ENCODE measurements at regions not wholly inside any gene's neighbourhood (a gene's known extent, or its start where the extent isn't known, plus 50 kb on each side); places are given as distances from the start of the nearest gene placed in this dataset.
"Not testable (repeated sequence)": the region's sequence is repeated elsewhere in the genome, so short reads cannot be mapped to it uniquely, and the experiment has no call there.

GRCh38 chr12:126430921-126431320, 1365.7 kb downstream of the AACS start:
- no peak for DNase-seq (ENCODE audit: low spot score)

- DNase-seq (ENCODE audit: low spot score), result no peak
These were observed 1366.5 kb downstream of the AACS start for GRCh38 chr12:126431767-126432166.

GRCh38 chr12:126432780-126433179, 1367.5 kb downstream of the AACS start:
- DNase-seq (ENCODE audit: low spot score), result no peak

GRCh38 chr12:126434412-126434985, 1369.3 kb downstream of the AACS start:
- DNase-seq (ENCODE audit: low spot score), result no peak

DNA sequence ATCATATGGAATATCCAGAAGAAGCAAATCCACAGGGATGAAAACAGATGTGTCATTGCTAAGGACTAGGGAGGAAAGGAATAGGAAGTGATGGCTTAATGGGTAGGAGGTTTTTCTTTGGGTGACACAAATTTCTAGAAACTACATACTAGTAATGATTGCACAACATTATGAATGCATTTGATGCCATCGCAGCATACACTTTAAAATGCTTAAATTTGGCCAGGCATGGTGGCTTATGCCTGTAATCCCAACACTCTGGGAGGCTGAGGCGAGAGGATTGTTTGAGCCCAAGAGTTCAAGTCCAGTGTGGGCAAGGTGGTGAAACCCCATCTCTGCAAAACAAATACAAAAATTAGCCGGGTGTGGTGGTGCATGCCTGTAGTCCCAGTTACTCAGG, 1370.8 kb downstream of the AACS start:
- DNase-seq (ENCODE audit: low spot score), result no peak

DNA sequence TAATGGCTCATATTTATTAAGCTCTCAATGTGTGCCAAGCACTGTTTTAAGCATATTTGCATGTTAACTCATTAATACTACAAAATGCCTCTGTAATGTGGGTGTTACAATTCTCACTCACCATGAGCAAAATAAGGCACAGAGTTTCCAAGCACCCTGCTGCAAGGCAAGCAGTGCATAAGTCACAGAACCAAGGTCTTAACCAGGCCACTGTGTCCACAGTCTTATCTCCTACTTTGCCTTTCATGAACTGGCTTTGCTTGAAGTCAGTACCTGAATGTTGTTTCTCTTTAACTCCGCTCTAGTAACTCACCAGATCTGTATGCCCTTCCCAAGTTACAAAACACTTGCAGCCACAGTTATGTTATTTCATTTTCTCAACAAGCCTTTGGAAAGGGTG, 1372.7 kb downstream of the AACS start:
- DNase-seq (ENCODE audit: low spot score), result no peak

DNA sequence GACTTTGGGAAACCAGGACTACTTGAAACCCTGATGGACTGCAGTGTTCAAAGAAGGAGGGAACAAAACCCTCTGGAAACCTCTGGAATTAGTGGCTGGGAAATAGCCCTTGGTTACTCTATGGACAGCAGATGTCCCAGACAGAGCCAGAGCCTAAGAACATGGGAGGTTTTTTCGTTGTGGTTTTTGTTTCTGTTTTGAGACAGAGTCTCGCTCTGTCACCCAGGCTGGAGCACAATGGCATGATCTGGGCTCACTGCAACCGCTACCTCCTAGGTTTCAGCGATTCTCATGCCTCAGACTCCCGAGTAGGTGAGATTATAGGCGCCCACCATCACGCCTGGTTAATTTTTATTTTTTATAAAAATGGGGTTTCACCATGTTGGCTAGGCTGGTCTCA, 1378.7 kb downstream of the AACS start:
- no peak for DNase-seq (ENCODE audit: low spot score)

GRCh38 chr12:126447346-126447745, 1382.1 kb downstream of the AACS start:
- no peak for DNase-seq (ENCODE audit: low spot score)

GRCh38 chr12:126451809-126452208, 1386.6 kb downstream of the AACS start:
- no peak for DNase-seq (ENCODE audit: low spot score)

GRCh38 chr12:126452686-126453085, 1387.5 kb downstream of the AACS start:
- DNase-seq (ENCODE audit: low spot score), result not testable (repeated sequence)

DNA sequence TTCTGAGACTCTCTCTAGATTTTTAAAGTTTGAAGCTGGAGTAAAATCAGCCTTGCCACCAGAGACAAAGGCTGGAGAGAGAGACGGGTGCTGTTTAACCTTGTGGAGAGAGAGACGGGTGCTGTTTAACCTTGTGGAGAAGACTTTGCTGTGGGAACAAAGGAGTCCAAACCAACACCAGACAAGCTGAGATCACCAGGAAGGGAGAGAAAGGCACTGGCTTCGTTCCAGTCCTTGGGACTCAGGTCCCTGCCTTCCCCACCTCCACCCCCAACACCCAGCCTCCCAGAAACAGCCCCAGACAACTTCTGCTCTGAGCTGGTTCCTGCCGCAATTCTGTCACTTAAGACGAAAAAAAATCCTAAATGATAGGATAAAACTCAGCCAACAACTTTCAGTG, 1389.3 kb downstream of the AACS start:
- DNase-seq (ENCODE audit: low spot score), result no peak

DNA sequence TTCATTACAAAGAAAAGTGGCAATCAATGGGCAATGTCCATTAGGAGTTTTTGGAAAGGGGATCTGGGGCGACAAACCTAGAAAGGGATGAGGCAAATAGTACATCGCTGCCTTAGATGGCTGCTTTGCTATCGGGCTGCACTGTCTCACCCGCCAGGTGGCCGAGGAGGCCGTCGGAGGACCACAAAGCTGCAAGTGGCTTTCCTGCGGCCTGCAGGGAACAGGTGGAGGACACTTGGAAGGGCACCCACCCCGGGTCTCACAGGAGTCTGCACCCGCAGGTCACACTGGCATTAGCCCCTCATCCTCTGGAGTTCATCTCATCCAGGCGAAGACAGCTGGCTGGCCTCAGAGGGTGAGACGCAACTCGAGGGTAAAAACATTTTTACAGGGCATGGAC, 1392.5 kb downstream of the AACS start:
- DNase-seq (ENCODE audit: low spot score), result no peak

DNA sequence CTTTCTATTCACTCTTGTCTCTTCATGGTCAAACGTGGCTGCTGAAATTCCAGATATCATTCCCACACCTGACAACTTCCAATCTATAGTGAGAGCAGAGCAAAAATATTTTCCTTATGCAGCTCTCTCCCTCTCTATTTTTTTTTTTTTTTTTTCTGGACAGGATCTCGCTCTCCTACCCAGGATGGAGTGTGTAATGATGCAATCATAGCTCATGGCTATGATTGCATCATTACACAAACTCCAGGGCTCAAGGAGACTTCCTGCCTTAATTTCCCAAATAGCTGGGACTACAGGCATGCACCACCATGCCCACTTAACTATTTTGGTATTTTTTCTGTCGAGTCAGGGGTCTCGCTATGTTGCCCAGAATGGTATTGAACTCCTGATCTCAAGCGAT, 1398.9 kb downstream of the AACS start:
- no peak for DNase-seq (ENCODE audit: low spot score)

GRCh38 chr12:126469211-126469610, 1404.0 kb downstream of the AACS start:
- DNase-seq (ENCODE audit: low spot score), result no peak

- DNase-seq (ENCODE audit: low spot score), result no peak
These were observed 1409.5 kb downstream of the AACS start for GRCh38 chr12:126474703-126475102.

- DNase-seq (ENCODE audit: low spot score), result no peak
These were observed 1415.2 kb downstream of the AACS start for GRCh38 chr12:126480451-126480850.

DNA sequence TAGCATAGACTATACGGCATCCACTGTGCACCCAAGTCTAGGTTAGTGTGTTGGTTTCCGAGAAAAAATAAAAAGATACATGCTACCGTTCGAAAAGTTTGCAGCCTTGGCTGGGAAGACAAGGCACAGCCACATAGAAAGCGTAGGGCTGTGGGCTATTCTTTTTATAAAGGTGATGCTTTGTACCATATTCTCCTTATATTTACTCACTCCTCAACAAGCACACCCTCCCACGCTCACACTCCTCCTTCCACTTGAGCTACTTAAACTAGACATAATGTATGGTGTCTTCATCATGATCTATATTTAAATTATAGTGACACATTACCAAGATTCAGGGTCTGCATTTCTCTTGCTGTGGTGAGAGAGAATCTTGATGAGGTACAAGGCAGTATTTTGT, 1416.5 kb downstream of the AACS start:
- no peak for DNase-seq (ENCODE audit: low spot score)

GRCh38 chr12:126482238-126482889, 1417.1 kb downstream of the AACS start:
- DNase-seq (ENCODE audit: low spot score), result no peak

GRCh38 chr12:126483145-126484068, 1418.2 kb downstream of the AACS start:
- no peak for DNase-seq (ENCODE audit: low spot score)

- DNase-seq (ENCODE audit: low spot score), result no peak
These were observed 1422.3 kb downstream of the AACS start for GRCh38 chr12:126487431-126487980.

DNA sequence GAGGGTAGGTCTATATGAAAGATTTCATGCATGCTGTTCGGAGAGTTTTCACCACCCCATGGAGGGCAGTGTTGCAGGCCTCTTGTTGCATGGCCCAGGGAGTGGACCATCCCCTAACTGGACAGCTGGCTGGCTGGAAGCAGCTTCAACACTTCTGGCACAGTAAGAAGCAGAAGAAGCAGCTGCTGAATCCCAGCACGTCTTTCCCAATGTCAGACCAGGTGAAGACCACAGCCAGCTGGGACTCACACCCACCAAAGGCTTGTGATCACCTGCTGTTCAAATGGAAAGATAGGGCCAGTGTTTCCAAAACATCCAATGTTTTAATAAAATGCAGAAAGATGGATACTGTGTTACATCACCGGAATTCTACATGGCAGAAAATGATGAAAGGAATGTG, 1423.6 kb downstream of the AACS start:
- DNase-seq (ENCODE audit: low spot score), result no peak

GRCh38 chr12:126492181-126492580, 1426.9 kb downstream of the AACS start:
- DNase-seq (ENCODE audit: low spot score), result no peak

All from HT-29 (cell line).